ENCODE measurements at regions not wholly inside any gene's neighbourhood (a gene's known extent, or its start where the extent isn't known, plus 50 kb on each side); places are given as distances from the start of the nearest gene placed in this dataset.
"Not testable (repeated sequence)": the region's sequence is repeated elsewhere in the genome, so short reads cannot be mapped to it uniquely, and the experiment has no call there.

DNA sequence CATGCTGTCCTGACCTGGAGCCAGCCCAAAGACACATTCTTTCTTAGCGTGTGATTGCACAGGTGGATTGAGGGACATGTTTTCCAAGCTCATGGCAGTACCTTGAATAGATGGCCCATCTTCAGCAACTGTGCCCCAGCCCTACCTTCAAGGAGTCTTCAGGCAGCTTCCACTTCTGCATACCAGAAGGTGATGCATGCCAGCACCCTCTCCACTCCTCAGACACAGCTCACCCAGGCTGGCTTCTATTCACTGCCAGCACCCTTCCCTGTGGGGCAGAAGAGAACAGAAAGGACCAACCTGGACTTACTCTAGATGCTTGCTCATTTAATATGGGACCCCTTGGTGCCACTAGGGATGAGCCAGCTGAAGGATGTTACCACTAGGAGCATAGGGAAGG, 466.4 kb upstream of the ISX start:
- DNase-seq (ENCODE audit: low spot score): no peak

DNA sequence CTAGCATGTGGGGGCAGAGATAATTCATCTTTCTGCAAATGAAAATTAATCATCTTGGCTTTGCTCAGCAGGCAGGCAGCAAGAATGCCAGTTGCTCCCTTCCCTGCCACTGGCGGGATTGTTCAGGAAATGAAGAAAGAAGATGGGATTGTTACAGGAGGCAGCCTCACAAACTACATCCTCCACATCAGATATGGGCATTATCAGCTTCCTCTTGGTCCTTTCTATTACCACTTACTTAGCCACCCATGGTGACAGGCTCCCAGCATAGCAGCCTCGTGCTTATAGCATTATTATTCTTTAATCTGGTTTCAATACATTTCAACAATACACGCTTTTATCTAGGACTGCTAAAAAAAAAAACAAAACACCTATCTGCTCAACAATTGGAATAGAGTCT, 461.6 kb upstream of the ISX start:
- DNase-seq (ENCODE audit: low spot score): no peak

DNA sequence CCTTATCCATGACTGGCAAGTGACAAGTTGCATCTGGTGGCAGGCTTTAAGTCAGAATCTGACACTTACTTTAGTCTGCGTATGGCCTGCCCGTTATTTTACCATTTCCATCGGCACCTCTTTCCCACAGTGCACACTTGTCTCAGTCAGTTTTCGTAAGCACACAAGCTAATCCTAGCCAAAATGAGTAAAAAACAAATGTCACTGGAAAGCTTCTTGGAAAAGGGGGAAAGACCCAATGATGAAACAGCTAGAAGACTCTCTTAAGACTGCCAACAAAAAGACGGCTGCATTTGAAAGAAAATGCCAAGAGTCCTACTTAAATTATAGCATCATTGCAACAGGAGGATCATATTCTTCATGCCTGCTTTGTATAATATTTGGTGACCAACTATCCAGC, 457.9 kb upstream of the ISX start:
- DNase-seq (ENCODE audit: low spot score): no peak

DNA sequence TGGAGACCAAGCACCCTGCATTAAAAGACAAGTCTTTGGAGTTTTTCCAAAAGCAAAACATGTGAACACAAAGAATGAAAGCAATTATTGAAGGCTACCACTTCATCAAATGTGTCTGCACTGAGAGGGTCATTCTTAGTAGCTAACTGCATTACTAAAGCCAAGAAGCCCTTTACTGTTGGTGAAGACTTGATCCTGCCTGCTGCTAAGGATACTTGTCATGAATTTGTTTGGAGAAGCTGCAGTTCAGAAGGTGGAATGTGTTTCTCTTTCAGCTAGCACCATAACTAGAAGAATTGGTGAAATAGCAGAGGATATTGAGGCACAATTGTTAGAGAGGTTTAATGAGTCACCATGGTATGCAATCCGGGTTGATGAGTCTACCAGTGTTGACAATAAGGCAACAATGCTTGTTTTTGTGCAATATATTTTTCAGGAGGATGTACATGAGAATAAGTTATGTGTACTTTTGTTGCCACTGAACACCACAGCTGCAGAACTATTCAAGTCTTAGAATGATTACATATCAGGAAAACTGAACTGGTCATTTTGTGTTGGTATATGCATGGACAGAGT, 457.3 kb upstream of the ISX start:
- no peak for DNase-seq (ENCODE audit: low spot score)

DNA sequence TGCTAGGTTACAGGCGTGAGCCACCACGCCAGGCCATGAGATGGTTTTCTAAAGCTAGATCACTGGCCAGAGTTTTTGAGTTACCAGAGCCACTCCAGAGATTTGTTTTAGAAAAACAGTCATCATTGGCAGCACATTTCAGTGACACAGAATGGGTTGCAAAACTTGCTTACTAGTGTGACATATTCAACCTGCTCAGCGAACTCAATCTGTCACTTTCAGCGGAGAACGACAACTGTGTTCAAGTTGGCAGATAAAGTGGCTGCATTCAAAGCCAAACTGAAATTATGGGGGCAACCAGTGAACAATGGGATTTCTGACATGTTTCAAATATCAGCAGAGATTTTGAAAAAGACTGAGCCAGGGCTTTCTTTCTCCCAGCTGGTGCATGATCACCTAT, 456.3 kb upstream of the ISX start:
- no peak for DNase-seq (ENCODE audit: low spot score)

DNA sequence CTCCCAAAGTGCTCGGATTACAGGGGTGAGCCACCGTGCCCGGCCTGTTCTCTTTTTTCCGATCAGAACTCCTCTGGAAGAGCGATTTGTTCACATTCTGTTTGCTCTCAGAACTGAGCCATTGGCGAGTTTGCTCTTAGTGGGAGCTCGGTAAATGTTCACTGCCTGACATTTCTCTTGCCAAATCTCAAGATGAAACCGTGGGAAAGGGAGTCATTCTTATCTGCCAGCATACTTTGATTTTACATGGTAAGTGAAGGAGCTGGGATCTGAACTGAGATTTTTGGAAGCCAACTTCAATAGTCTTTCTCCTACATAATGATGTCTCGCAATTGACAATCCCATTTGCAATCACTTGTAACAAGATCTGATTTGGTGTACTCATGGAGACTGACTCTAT, 445.8 kb upstream of the ISX start:
- DNase-seq (ENCODE audit: low spot score): no peak

DNA sequence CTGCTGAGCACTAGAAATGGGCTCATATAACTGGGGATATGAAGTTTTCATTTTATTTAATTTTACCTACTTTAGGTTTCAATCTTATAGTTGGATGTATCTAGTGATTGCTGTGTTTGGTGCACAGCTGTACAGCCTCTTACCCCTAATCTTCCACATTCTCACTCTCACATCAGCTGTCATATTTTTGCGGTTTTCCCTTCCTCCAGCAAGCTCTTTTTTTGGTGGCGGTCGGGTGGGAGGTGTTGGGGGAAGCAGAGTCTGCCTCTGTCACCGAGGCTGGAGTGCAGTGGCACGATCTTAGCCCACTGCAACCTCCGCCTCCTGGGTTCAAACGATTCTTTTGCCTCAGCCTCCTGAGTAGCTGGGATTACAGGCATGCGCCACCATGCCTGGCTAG, 445.1 kb upstream of the ISX start:
- no peak for DNase-seq (ENCODE audit: low spot score)

DNA sequence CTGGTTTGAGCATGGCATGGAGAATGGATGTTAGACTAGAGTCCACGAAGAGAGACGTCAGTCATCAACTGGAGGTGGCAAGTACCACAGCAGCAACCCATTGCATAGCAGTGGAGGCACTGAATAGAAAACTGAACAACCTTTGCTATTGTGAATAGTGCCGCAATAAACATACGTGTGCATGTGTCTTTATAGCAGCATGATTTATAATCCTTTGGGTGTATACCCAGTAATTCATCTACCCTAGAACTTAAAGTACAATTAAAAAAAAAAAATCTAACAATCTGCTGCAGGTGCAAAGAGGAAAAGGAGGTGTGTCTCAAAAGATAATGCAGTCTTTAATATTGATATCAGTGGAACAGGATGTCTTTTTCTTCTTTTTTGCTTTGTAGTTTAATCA, 443.4 kb upstream of the ISX start:
- no peak for DNase-seq (ENCODE audit: low spot score)

DNA sequence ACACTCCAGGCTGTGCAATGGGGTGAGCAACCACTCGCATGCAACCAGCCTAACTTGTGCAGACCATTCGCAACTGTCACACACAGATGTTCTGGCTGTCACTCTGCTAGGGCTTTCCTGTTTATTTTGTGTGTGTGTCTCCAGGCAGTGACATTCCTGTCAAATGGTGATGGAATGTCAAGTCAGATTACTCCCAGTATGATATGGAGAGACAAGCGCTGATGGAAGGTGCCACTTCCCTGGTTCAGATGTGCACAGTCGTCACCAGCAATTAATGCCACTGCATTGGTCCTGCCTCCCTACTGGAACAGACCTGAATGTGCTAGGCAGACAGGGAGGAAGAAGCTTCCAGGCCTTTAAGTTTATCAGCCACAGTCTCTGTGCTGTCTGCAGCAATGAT, 442.4 kb upstream of the ISX start:
- no peak for DNase-seq (ENCODE audit: low spot score)

DNA sequence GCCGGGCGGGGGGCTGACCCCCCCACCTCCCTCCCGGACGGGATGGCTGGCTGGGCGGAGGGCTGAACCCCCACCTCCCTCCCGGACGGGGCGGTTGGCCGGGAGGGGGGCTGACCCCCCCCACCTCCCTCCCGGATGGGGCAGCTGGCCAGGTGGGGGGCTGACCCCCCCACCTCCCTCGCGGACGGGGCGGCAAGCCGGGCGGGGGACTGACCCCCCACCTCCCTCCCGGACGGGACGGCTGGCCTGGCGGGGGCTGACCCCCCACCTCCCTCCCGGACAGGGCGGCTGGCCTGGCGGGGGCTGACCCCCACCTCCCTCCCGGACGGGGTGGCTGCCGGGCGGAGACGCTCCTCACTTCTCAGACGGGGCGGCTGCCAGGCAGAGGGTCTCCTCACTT, 440.1 kb upstream of the ISX start:
- not testable (repeated sequence) for DNase-seq (ENCODE audit: low spot score)

DNA sequence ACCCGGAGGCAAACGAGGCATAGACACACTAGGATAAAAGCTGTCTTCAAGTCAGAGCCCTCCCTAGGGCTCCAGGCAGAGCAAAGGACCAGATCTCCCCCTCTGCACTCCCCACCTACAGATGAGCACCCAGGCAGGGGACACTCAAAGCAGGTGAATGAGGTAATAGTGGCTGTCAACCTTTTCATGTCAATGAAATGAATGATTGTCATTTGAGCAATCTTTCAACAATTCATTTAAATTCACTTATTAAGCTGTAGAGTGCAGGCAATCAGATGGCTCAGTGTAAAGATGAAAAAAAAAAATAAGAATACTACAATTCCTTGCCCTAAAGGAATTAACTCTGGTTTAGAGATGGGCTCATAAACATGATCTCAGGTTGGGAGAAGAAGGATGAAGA, 427.8 kb upstream of the ISX start:
- DNase-seq (ENCODE audit: low spot score): no peak

DNA sequence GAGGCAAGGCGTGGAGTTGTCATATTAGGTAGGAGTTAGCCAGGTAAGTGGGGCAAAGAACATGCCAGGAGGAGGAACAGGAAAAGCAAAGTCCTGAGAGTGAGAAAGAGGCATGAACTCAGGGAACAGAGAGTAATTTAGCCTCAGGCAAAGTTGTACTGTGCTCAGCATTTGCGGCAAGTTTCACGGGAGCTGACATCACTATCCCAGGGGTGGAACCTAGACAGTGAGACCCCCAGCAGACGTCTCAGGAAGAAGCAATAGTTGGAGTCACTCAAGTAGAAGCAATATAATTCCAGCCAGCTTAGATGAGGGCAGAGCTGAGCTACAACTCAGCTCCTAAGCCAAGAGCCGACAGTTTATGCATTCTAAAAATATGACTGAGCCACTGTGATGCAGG, 426.0 kb upstream of the ISX start:
- no peak for DNase-seq (ENCODE audit: low spot score)

DNA sequence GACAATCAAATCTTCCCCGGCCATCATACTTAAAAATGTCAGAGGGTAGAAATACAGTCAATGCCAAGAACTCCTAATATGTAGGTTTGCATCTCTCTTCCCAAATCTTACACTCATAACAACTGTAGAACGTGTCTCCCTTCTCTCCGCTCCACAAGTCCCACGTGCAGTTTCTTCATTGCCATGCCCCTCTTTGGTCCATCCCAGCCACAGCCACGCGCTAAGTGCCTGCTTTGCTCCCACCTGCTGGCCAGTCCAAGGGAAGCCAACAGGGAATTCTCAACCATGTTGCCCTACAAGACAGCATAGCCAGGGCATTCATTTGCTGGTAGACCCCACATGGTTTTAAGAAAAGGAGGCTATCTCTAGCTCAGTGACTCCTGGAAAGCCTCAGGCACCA, 420.6 kb upstream of the ISX start:
- DNase-seq (ENCODE audit: low spot score): no peak

DNA sequence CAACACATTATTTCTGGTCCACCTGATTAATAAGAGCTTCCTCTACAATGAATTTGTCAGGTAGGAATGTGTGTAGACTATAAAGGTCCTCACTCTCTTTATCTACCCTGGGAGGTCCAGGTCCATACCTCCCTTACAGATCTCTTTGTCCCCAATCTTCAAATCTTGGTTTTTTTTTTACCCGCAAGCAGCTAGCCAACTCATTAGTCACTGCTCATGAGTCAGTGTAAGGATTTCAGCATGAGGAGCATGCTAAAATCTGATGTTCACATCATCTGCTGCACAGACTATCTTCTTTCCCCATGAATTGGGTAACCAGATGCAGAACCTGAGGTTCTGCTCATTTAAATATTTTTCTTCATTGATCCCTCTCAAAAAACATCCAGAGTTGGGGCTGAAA, 397.0 kb upstream of the ISX start:
- DNase-seq (ENCODE audit: low spot score): no peak

DNA sequence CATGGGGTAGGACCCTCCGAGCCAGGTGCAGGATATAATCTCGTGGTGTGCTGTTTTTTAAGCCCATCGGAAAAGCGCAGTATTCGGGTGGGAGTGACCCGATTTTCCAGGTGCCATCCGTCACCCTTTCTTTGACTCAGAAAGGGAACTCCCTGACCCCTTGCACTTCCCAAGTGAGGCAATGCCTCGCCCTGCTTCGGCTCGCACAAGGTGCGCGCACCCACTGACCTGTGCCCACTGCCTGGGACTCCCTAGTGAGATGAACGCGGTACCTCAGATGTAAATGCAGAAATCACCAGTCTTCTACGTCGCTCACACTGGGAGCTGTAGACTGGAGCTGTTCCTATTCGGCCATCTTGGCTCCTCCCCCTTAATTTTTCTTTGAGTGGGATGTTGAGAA, 382.9 kb upstream of the ISX start:
- DNase-seq (ENCODE audit: low spot score): not testable (repeated sequence)

DNA sequence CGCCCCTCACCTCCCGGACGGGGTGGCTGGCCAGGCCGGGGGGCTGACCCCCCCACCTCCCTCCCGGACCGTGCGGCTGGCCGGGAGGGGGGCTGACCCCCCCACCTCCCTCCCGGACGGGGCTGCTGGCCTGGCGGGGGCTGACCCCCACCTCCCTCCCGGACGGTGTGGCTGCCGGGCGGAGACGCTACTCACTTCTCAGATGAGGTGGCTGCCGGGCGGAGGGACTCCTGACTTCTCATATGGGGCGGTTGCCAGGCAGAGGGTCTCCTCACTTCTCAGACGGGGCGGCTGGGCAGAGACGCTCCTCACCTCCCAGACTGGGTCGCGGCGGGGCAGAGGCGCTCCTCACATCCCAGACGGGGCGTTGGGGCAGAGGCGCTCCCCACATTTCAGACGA, 381.7 kb upstream of the ISX start:
- not testable (repeated sequence) for DNase-seq (ENCODE audit: low spot score)

DNA sequence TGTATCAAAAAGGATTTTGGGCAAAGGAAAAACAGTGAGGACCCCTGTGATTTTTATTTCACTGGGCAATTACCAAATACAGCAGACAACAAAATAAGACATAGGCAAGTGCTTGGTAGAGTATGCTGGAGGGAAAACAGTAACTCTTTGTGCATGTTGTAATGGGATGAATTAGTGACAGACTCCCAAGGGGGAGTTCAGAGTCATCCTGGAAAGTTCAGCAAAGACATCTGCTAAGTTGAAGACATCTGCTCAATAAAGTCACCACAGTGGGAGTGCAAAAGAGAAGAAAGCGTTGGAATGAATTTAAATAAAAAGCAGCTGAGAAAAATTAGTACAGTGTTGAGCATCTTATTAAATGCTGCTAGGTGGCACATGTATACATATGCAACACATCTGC, 378.8 kb upstream of the ISX start:
- no peak for DNase-seq (ENCODE audit: low spot score)

DNA sequence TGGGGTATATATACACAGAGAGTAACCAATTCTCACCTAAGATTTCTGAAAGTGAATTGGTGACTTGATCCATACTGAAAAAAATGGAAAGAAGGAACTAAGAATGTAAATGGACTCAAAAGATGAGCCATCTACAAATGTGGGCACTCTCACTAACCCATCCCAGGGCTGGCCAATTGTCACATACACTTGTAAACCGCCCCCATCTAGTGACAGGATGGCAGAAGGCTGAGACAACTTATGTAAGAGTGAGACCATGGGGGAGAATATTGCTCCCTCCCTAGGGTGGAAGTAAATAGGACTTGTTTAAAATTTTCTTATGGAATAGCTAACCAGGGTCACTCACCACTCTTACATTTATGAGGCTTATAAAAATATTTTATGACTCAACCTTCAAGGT, 377.1 kb upstream of the ISX start:
- DNase-seq (ENCODE audit: low spot score): no peak

DNA sequence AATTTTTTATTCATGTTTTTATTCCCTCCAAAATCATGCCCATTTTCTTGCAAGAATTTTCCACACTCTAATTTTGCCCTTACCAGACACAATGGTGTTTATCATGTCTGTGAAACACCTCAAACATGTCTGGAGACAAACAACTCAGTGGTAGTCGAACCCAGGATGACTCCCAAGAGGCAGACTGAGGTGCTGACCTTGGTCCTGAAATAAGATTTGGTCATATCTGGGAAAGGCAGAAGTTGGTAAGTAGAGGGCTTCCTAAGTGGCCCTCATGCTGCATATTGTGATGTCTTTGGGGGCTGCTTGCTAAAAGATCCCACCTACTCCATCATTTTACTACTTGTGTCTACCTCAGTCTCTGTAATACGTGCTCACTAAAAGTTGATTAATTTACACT, 369.4 kb upstream of the ISX start:
- no peak for DNase-seq (ENCODE audit: low spot score)

DNA sequence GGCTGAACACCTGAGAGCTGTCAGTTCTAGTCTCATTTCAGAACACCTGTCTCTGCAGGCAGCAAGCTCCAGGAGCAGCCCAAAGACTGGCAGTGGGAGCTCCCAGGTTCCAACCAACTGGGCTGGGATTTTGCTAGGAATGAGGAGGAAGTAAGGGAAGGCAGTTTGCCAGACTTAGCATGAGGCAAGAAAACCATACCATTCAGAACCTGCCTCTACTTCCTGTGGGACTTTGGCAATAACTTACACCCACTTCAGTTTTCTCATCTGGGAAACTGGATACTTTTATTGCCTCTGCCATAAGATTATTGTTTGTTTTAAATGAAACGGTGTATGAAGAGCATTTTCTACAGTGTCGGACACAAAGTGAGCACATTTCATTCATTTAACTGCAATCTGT, 363.7 kb upstream of the ISX start:
- no peak for DNase-seq (ENCODE audit: low spot score)

DNA sequence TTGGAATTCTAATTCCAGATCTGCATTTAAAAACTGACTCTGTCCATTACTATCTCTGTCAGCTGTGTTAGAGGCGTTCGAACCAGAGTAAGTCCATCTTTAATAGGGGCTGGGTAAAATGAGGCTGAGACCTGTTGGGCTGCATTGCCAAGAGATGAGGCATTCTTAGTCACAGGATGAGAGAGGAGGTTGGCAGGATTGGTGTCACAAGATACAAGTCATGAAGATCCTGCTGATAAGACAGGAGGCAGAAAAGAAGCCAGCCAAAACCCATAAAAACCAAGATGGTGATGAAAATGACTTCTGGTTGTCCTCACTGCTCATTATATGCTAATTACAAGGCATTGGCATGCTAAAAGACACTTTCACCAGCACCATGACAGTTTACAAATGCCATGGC, 356.3 kb upstream of the ISX start:
- DNase-seq (ENCODE audit: low spot score): no peak

DNA sequence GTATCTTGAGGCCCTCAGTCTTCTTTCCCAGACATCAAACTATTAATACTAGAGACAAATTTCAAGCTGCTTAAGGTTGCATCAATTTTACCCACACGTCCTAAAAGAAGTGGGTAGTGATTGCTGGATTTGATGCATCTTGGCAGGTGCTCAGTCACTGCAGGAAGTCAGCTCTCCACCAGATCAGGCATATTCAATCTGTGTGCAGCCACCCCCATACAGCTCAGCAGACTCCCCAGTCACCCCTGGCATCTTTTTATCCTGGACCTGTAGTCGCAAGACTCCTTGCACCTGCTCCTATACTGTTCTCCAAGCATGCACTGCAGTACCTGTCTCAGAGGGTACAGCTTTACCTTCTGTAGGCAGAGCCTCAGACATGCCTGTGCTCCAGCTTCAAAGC, 343.1 kb upstream of the ISX start:
- no peak for DNase-seq (ENCODE audit: low spot score)

DNA sequence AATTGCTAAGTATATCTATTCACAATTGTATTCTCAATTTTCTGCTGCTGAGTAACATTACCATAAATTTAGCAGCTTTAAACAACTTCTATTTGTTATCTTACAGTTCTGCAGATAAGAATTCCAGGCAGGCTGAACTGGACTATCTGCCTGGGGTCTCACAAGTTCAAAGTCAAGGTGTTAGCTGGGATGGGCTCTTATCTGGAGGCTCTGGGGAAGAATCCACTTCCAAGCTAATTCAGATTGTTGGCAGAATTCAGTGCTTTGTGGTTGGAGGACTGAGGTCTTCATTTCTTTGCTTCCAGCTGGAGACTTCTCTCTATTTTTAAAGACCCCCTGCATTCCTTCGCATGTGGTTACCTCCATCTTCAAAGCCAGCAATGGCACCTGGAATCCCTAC, 329.9 kb upstream of the ISX start:
- DNase-seq (ENCODE audit: low spot score): no peak

DNA sequence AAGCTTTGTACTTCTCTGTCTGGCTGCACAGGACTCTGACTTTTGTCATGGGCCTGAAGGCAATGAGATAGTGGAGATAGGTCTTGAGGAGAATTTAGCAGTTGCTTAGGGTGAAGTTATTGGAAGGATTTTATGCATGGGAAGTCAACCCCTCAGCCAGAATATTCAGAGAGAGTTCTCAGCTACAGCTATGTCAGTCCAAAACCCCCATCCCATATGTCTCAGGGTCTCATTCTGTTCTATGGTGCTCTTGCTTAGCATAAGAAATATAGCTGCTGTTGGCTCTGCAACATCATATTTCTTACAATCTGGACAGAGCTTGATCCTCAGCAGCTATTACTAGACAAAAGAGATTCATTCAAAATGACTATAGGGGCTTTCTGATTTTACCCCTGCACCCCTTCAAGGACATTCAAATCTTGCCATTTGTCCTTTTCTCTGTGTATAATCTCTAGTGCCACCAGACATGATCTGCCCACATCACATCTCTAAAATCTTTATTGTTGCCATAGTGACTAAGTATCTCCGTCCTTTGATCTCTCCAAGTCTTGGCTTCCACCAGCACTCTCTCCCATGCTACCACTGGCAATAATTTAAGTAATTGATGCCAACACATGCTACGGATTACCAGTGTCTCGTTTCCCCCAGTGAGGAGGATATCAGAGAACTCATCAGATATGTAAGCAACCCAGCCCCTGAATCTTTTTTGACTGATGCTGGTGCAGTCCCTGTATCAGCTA, 327.1 kb upstream of the ISX start:
- no peak for DNase-seq (ENCODE audit: low spot score)
